ENCODE measurements at regions not wholly inside any gene's neighbourhood (a gene's known extent, or its start where the extent isn't known, plus 50 kb on each side); places are given as distances from the start of the nearest gene placed in this dataset.

DNA sequence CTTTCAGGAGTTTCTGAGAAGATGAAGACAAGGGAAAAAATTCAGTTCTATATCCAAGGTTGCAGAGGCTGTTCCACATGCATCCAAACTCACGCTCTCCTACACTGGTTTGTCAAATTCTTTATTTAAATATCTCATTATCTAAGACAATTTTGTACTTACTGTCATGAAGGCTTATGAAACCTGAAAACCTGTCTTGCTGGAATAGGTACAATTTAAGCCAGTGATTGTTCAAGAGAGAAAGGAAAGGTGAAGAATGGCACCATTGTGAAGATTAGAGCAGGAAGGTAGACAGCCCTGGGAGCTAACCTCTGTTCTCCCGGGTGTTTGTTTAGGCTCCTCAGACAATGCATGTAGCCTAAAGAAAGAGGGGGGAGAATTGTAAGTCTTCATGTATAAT is 315.1 kb upstream of the PRKD1 start:
- ChIA-PET CTCF (interaction anchor here (0.6 kb wide), 1 partner anchor 1717 kb away, joined by 3 read pairs; no protein-coding TSS in a partner anchor), POLR2A (no interaction called here)
- H3K4me3 ChIP-seq = no peak overlapping the region
- H3K4me2 ChIP-seq = no peak overlapping the region
- FAIRE-seq (no peak), DNase-seq (ENCODE audit: low read depth in 1 of 2, low spot score in 1 of 2) (no peak), ATAC-seq (no peak)
- WGBS (ENCODE audit: missing lambda C conversion rate) = 64% methylated on average over 2 of the region's 2 CpGs
- H3K9me3 ChIP-seq = no peaks in the 10 kb centered on the region
- TF ChIP-seq KDM1A (IDR thresholded peaks at IDR 0.05; ENCODE audit: low read depth) = no peak
- no peak for TF ChIP-seq CHD4 (IDR thresholded peaks at IDR 0.05; ENCODE audit: borderline replicate concordance)
- no peak for TF ChIP-seq NPAS2 (CRISPR knock-in tag; IDR thresholded peaks at IDR 0.05; ENCODE audit: borderline replicate concordance)
- no peak for TF ChIP-seq JUNB (IDR thresholded peaks at IDR 0.05)
- TF ChIP-seq, protein P1, sequence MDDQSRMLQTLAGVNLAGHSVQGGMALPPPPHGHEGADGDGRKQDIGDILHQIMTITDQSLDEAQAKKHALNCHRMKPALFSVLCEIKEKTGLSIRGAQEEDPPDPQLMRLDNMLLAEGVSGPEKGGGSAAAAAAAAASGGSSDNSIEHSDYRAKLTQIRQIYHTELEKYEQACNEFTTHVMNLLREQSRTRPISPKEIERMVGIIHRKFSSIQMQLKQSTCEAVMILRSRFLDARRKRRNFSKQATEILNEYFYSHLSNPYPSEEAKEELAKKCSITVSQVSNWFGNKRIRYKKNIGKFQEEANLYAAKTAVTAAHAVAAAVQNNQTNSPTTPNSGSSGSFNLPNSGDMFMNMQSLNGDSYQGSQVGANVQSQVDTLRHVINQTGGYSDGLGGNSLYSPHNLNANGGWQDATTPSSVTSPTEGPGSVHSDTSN (IDR thresholded peaks at IDR 0.05) = no peak
- TF ChIP-seq ZC3H11A (IDR thresholded peaks at IDR 0.05) = no peak
- no peak for TF ChIP-seq RFX5 (IDR thresholded peaks at IDR 0.05)
- no peak for TF ChIP-seq NFE2L2 (conservative IDR thresholded peaks at IDR 0.05; ENCODE audit: low read length)
- no peak for TF ChIP-seq JUN (IDR thresholded peaks at IDR 0.05)
- TF ChIP-seq, protein P2, sequence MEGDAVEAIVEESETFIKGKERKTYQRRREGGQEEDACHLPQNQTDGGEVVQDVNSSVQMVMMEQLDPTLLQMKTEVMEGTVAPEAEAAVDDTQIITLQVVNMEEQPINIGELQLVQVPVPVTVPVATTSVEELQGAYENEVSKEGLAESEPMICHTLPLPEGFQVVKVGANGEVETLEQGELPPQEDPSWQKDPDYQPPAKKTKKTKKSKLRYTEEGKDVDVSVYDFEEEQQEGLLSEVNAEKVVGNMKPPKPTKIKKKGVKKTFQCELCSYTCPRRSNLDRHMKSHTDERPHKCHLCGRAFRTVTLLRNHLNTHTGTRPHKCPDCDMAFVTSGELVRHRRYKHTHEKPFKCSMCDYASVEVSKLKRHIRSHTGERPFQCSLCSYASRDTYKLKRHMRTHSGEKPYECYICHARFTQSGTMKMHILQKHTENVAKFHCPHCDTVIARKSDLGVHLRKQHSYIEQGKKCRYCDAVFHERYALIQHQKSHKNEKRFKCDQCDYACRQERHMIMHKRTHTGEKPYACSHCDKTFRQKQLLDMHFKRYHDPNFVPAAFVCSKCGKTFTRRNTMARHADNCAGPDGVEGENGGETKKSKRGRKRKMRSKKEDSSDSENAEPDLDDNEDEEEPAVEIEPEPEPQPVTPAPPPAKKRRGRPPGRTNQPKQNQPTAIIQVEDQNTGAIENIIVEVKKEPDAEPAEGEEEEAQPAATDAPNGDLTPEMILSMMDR (IDR thresholded peaks at IDR 0.05) = no peak
- TF ChIP-seq, protein P3, sequence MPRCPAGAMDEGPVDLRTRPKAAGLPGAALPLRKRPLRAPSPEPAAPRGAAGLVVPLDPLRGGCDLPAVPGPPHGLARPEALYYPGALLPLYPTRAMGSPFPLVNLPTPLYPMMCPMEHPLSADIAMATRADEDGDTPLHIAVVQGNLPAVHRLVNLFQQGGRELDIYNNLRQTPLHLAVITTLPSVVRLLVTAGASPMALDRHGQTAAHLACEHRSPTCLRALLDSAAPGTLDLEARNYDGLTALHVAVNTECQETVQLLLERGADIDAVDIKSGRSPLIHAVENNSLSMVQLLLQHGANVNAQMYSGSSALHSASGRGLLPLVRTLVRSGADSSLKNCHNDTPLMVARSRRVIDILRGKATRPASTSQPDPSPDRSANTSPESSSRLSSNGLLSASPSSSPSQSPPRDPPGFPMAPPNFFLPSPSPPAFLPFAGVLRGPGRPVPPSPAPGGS (IDR thresholded peaks at IDR 0.05) = no peak
- TF ChIP-seq MAZ (IDR thresholded peaks at IDR 0.05; ENCODE audit: borderline replicate concordance, low read depth, low read length) = no peak
- TF ChIP-seq RNF2 (IDR thresholded peaks at IDR 0.05; ENCODE audit: borderline replicate concordance, low read depth) = no peak
- no peak for TF ChIP-seq FOXS1 (CRISPR knock-in tag; IDR thresholded peaks at IDR 0.05)
- no peak for TF ChIP-seq EHF (CRISPR knock-in tag; IDR thresholded peaks at IDR 0.05)
- TF ChIP-seq REST (IDR thresholded peaks at IDR 0.05) = no peak
- H3K4me1 ChIP-seq = no peaks in the 10 kb centered on the region
- H3K27ac ChIP-seq = no peak overlapping the region

DNA sequence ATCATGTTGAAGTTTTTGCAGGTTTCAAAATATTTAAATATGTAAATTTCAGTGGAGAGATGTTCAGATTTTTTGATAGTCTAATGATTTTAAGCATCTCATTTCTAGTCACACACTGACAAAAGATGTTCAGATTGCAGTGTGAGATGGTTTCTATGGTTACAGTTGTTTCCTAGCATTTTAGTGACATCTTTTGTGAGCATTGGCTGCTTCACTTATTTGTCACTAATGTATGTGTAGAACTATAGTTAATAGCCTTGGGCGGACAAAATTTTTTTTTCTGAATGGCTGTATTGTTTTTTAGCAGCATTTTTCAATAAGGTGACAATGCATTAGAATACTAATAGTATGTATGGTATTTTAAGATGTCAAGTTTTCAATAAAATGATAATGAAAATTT is 315.6 kb upstream of the PRKD1 start:
- ATAC-seq (no peak), FAIRE-seq (no peak), DNase-seq (ENCODE audit: low read depth in 1 of 2, low spot score in 1 of 2) (no peak)
- ChIA-PET POLR2A (no interaction called here), CTCF (no interaction called here)
- WGBS (ENCODE audit: missing lambda C conversion rate) = 41% methylated on average over 1 of the region's 1 CpG
- no peaks in the 10 kb centered on the region for H3K4me1 ChIP-seq
- TF ChIP-seq CBX8 (IDR thresholded peaks at IDR 0.05) = no peak
- no peak for TF ChIP-seq SREBF2 (IDR thresholded peaks at IDR 0.05)
- TF ChIP-seq RCOR1 (IDR thresholded peaks at IDR 0.05; ENCODE audit: low read depth, low read length) = no peak
- no peak for TF ChIP-seq CHD4 (IDR thresholded peaks at IDR 0.05; ENCODE audit: borderline replicate concordance)
- TF ChIP-seq FOXS1 (CRISPR knock-in tag; IDR thresholded peaks at IDR 0.05) = no peak
- no peak for TF ChIP-seq ATOH8 (CRISPR knock-in tag; IDR thresholded peaks at IDR 0.05; ENCODE audit: low read depth)
- TF ChIP-seq POLR2A (IDR thresholded peaks at IDR 0.05; ENCODE audit: low read length) = no peak
- no peak for TF ChIP-seq ZNF302 (CRISPR knock-in tag; IDR thresholded peaks at IDR 0.05)
- no peak for TF ChIP-seq KDM5A (IDR thresholded peaks at IDR 0.05)
- no peak for TF ChIP-seq CEBPB (IDR thresholded peaks at IDR 0.05)
- no peak for TF ChIP-seq HEYL (CRISPR knock-in tag; IDR thresholded peaks at IDR 0.05)
- TF ChIP-seq ZSCAN20 (CRISPR knock-in tag; IDR thresholded peaks at IDR 0.05) = no peak
- no peak for TF ChIP-seq RAD21 (conservative IDR thresholded peaks at IDR 0.05 in 1 of 2, IDR thresholded peaks at IDR 0.05 in 1 of 2)
- no peak for TF ChIP-seq NFE2L2 (conservative IDR thresholded peaks at IDR 0.05; ENCODE audit: low read length)
- no peak for TF ChIP-seq KDM1A (IDR thresholded peaks at IDR 0.05; ENCODE audit: low read depth)
- TF ChIP-seq TFCP2L1 (CRISPR knock-in tag; IDR thresholded peaks at IDR 0.05) = no peak
- no peak for TF ChIP-seq MYC (IDR thresholded peaks at IDR 0.05; ENCODE audit: borderline replicate concordance, low read length)
- no peak for TF ChIP-seq HES2 (IDR thresholded peaks at IDR 0.05)
- no peak overlapping the region for H3K4me2 ChIP-seq
- H3K9me3 ChIP-seq = no peaks in the 10 kb centered on the region
- H3K27ac ChIP-seq = no peak overlapping the region
- no peak overlapping the region for H3K4me3 ChIP-seq
